ENCODE measurements at regions not wholly inside any gene's neighbourhood (a gene's known extent, or its start where the extent isn't known, plus 50 kb on each side); places are given as distances from the start of the nearest gene placed in this dataset.
"Not testable (repeated sequence)": the region's sequence is repeated elsewhere in the genome, so short reads cannot be mapped to it uniquely, and the experiment has no call there.

- no peak for DNase-seq (ENCODE audit: low read depth in 2 of 2)
Measured at GRCh38 chr12:19988459-19988873, 379.9 kb upstream of the PDE3A start.

- no peak for DNase-seq (ENCODE audit: low read depth in 2 of 2)
Measured at GRCh38 chr12:19988948-19989347, 379.4 kb upstream of the PDE3A start.

- DNase-seq (ENCODE audit: low read depth in 2 of 2): no peak
Measured at GRCh38 chr12:19991146-19991545, 377.2 kb upstream of the PDE3A start.

GRCh38 chr12:19992311-19992710, 376.0 kb upstream of the PDE3A start:
- DNase-seq (ENCODE audit: low read depth in 2 of 2): no peak

- no peak for DNase-seq (ENCODE audit: low read depth in 2 of 2)
Measured at GRCh38 chr12:19994968-19995367, 373.4 kb upstream of the PDE3A start.

- DNase-seq (ENCODE audit: low read depth in 2 of 2): no peak
Measured at GRCh38 chr12:19997656-19998400, 370.5 kb upstream of the PDE3A start.

GRCh38 chr12:19998411-19998810, 369.9 kb upstream of the PDE3A start:
- DNase-seq (ENCODE audit: low read depth in 2 of 2): no peak

- DNase-seq (ENCODE audit: low read depth in 2 of 2): no peak
Measured at GRCh38 chr12:19998961-19999804, 369.2 kb upstream of the PDE3A start.

GRCh38 chr12:19999805-20000138, 368.6 kb upstream of the PDE3A start:
- no peak for DNase-seq (ENCODE audit: low read depth in 2 of 2)

GRCh38 chr12:20000229-20000849, 368.0 kb upstream of the PDE3A start:
- DNase-seq (ENCODE audit: low read depth in 2 of 2): no peak

GRCh38 chr12:20003252-20003651, 365.1 kb upstream of the PDE3A start:
- DNase-seq (ENCODE audit: low read depth in 2 of 2): no peak

GRCh38 chr12:20004952-20005351, 363.4 kb upstream of the PDE3A start:
- no peak for DNase-seq (ENCODE audit: low read depth in 2 of 2)

GRCh38 chr12:20006871-20007730, 361.2 kb upstream of the PDE3A start:
- no peak for DNase-seq (ENCODE audit: low read depth in 2 of 2)

GRCh38 chr12:20009965-20010364, 358.4 kb upstream of the PDE3A start:
- DNase-seq (ENCODE audit: low read depth in 2 of 2): not testable (repeated sequence)

- no peak for DNase-seq (ENCODE audit: low read depth in 2 of 2)
Measured at GRCh38 chr12:20011200-20011599, 357.1 kb upstream of the PDE3A start.

- no peak for DNase-seq (ENCODE audit: low read depth in 2 of 2)
Measured at GRCh38 chr12:20017802-20018201, 350.5 kb upstream of the PDE3A start.

- no peak for DNase-seq (ENCODE audit: low read depth in 2 of 2)
Measured at GRCh38 chr12:20018406-20018805, 349.9 kb upstream of the PDE3A start.

- no peak for DNase-seq (ENCODE audit: low read depth in 2 of 2)
Measured at GRCh38 chr12:20024194-20024593, 344.1 kb upstream of the PDE3A start.

- no peak for DNase-seq (ENCODE audit: low read depth in 2 of 2)
Measured at GRCh38 chr12:20028033-20028432, 340.3 kb upstream of the PDE3A start.

GRCh38 chr12:20030826-20031225, 337.5 kb upstream of the PDE3A start:
- no peak for DNase-seq (ENCODE audit: low read depth in 2 of 2)

- no peak for DNase-seq (ENCODE audit: low read depth in 2 of 2)
Measured at GRCh38 chr12:20039562-20039961, 328.8 kb upstream of the PDE3A start.

GRCh38 chr12:20040184-20040583, 328.2 kb upstream of the PDE3A start:
- no peak for DNase-seq (ENCODE audit: low read depth in 2 of 2)
